Esophagus muscularis mucosa (tissue), 4 donors: ENCODE measurements at regions not wholly inside any gene's neighbourhood (a gene's known extent, or its start where the extent isn't known, plus 50 kb on each side); places are given as distances from the start of the nearest gene placed in this dataset.

Source experiments
- DNase-seq: peaks from one replicate; pipeline ENCODE4 v3.0.0-alpha.2; 2017; ENCODE audit errors: extremely low spot score
- H3K27ac ChIP-seq, 4 donors: fragments of 200-600 bp; sonication (generic); replicated peaks in 1 of 4; 1 replicate in 3 of 4; 2 replicates in 1 of 4; pipeline ENCODE4 v1.5.1; 2016 to 2019; ENCODE audit warnings: mild to moderate bottlenecking in 1 of 4
- H3K27me3 ChIP-seq, 4 donors: fragments of 200-600 bp; sonication (generic); one replicate each; pipeline versions ENCODE4 v1.5.1 to v1.6.0; 2016 to 2019
- H3K36me3 ChIP-seq, 4 donors: fragments of 200-600 bp; sonication (generic); one replicate each; pipeline ENCODE4 v1.5.1; 2016 to 2019
- H3K4me1 ChIP-seq, 4 donors: fragments of 200-600 bp; sonication (generic); one replicate each; pipeline ENCODE4 v1.5.1; 2016 to 2019
- H3K4me3 ChIP-seq, 4 donors: fragments of 200-600 bp; sonication (generic); 1 replicate in 2 of 4; 2 replicates in 2 of 4; pipeline ENCODE4 v1.5.1; 2016 to 2019; ENCODE audit warnings: mild to moderate bottlenecking in 4 of 4, moderate library complexity in 1 of 4
- H3K9me3 ChIP-seq, 4 donors: fragments of 200-600 bp; sonication (generic); 1 replicate in 3 of 4; 2 replicates in 1 of 4; pipeline ENCODE4 v1.5.1; 2016 to 2019
- EP300 ChIP-seq: sonication (generic); formaldehyde crosslinking; IDR thresholded peaks from one replicate; pipeline ENCODE4 v1.6.1; 2017; ENCODE audit warnings: antibody characterized with exemption
- POLR2A ChIP-seq: fragments of 450-650 bp; IDR thresholded peaks from one replicate; pipeline ENCODE4 v1.6.1; 2017; ENCODE audit warnings: antibody characterized with exemption, moderate library complexity, mild to moderate bottlenecking, low read depth
- POLR2AphosphoS5 ChIP-seq, 2 donors: sonication (generic); formaldehyde crosslinking; IDR thresholded peaks; one replicate each; pipeline ENCODE4 v1.6.1; 2017; ENCODE audit warnings: antibody characterized with exemption in 2 of 2
- WGBS: methylation state at CpG from one replicate; pipeline ENCODE4 v1.1.5; 2018; 5-methylcytosine and 5-hydroxymethylcytosine counted together
- intact Hi-C: fragments of 100-400 bp; cut with DNase I; formaldehyde crosslinking; loops from one replicate; pipeline ENCODE4 v1.15.1; 2023
- TF ChIP-seq, protein P1 (sequence below), 3 experiments: fragments of 200-600 bp in 2 of 3; fragments of 450-650 bp in 1 of 3; sonication (generic) in 2 of 3; IDR thresholded peaks; one replicate each; pipeline ENCODE4 v1.5.1; 2017 to 2019; ENCODE audit warnings: antibody characterized with exemption in 3 of 3, mild to moderate bottlenecking in 2 of 3, moderate library complexity in 1 of 3

DNA sequence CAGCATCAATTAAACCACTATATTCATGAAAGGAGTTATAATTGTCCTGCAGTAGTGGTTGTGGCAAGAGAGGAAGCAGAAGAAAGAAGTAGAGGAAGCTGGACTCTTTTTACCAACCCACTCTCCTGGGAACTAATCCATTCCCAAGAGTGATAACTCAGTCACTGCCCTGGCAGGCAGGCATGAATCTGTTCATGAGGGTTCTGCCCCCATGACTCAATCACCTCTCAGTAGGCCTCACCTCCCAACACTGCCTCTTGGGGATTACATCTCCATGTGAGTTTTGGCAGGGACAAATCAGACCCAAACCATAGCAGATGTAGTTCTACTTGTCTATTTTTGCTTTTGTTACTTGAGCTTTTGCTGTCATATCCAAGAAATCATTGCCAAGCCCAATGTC is 232.7 kb upstream of the MAP2 start:
- Histone ChIP-seq H3K27me3 (no peaks in the 10 kb centered on the region), H3K36me3 (no peaks in the 10 kb centered on the region), H3K27ac (no peak overlapping the region), H3K4me3 (no peak overlapping the region), H3K4me1 (no peaks in the 10 kb centered on the region), H3K9me3 (no peaks in the 10 kb centered on the region)
- no peak for DNase-seq
- TF ChIP-seq POLR2AphosphoS5 (IDR thresholded peaks at IDR 0.05) (no peak), POLR2A (no peak), EP300 (no peak)
- TF ChIP-seq, protein P1, sequence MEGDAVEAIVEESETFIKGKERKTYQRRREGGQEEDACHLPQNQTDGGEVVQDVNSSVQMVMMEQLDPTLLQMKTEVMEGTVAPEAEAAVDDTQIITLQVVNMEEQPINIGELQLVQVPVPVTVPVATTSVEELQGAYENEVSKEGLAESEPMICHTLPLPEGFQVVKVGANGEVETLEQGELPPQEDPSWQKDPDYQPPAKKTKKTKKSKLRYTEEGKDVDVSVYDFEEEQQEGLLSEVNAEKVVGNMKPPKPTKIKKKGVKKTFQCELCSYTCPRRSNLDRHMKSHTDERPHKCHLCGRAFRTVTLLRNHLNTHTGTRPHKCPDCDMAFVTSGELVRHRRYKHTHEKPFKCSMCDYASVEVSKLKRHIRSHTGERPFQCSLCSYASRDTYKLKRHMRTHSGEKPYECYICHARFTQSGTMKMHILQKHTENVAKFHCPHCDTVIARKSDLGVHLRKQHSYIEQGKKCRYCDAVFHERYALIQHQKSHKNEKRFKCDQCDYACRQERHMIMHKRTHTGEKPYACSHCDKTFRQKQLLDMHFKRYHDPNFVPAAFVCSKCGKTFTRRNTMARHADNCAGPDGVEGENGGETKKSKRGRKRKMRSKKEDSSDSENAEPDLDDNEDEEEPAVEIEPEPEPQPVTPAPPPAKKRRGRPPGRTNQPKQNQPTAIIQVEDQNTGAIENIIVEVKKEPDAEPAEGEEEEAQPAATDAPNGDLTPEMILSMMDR (IDR thresholded peaks at IDR 0.05), result no peak
- intact Hi-C loops, result no loop called here

DNA sequence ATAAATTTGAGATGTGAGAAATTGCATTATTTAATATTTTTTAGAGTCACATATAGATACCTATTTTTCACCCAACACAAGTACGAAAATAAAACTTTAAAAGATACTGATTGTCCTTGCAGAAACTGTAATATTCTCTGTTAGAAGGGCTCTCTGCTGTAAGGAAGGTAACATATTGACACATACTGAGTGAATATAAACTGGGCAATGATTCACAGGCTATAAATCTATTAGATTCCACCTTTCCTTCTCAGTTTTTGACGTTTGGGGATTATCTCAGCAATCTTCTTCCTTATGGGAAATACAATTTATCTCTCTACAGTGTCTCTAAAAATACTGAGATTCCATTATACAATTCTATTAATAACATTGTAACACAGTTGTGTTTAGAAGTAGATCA is 229.1 kb upstream of the MAP2 start:
- H3K27me3 ChIP-seq, result no peaks in the 10 kb centered on the region
- WGBS, result 66% methylated on average over 2 of the region's 2 CpGs
- TF ChIP-seq EP300 (no peak), POLR2A (no peak), POLR2AphosphoS5 (IDR thresholded peaks at IDR 0.05) (no peak)
- TF ChIP-seq, protein P1 (IDR thresholded peaks at IDR 0.05), result no peak
- H3K4me3 ChIP-seq, result no peak overlapping the region
- no peaks in the 10 kb centered on the region for H3K36me3 ChIP-seq
- DNase-seq, result no peak
- intact Hi-C loops, result no loop called here
- H3K4me1 ChIP-seq, result no peaks in the 10 kb centered on the region
- H3K27ac ChIP-seq, result no peak overlapping the region
- H3K9me3 ChIP-seq, result no peaks in the 10 kb centered on the region

DNA sequence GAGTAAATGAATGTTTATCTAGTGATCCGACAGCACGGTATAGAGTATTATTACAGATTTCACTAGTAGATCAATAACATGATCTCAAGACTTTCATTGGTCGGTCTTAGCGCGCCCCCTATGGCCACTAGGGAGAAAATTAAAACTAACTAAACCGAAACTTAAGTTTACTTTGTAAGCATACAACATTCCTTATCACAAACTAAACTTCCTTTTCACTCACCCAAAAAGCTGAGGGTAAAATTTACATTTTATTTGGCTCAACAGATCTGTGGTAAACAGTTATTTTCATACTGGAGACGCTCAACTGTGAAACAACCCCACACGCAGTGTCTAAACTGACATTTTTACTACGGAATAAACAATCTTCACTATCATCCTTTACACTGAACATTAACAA is 215.6 kb upstream of the MAP2 start:
- Histone ChIP-seq H3K4me3 (peak overlapping the region in 1 of 4 donors; percentile 37), H3K9me3 (no peaks in the 10 kb centered on the region), H3K27me3 (no peaks in the 10 kb centered on the region), H3K4me1 (peaks cover 0 to 6% (median 0%) of the 10 kb centered on the region in 4 donors), H3K27ac (no peak overlapping the region), H3K36me3 (no peaks in the 10 kb centered on the region)
- WGBS, result 40% methylated on average over 9 of the region's 9 CpGs
- TF ChIP-seq, protein P1 (IDR thresholded peaks at IDR 0.05), result peak; percentile 13 to 33 (median 17)
- no peak for TF ChIP-seq POLR2AphosphoS5 (IDR thresholded peaks at IDR 0.05)
- intact Hi-C loops, result no loop called here
- DNase-seq, result no peak

DNA sequence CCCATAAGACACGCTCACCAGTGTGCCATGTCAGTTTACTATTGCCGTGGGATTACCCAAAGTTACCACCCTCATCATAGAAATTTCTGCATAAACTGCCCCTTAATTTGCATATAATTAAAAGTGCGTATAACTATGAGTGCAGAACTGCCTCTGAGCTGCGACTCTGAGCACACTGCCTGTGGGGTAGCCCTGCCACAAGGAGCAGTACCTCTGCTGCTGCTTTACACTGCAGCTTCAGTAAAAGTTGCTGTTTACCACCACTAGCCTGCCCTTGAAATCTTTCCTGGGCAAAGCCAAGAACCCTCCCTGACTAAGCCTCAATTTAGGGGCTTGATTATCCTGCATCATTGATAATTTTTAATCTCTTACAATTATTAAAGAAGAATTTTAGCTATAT is 213.9 kb upstream of the MAP2 start:
- TF ChIP-seq POLR2A, result no peak
- TF ChIP-seq, protein P1 (IDR thresholded peaks at IDR 0.05), result no peak
- intact Hi-C loops, result no loop called here
- no peaks in the 10 kb centered on the region for H3K9me3 ChIP-seq

DNA sequence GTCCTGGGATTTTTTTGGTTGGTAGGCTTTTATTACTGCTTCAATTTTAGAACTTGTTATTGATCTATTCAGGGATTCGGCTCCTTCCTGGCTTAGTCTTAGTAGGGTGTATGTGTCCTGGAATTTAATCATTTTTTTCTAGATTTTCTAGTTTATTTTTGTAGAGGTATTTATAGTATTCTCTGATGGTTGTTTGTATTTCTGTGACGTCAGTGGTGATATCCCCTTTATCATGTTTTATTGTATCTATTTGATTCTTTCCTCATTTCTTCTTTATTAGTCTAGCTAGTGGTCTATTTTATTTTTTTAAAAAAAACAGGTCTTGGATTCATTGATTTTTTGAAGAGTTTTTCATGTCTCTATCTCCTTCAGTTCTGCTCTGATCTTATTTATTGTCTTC is 193.3 kb upstream of the MAP2 start:
- 73% methylated on average over 2 of the region's 2 CpGs for WGBS
- Histone ChIP-seq H3K9me3 (no peaks in the 10 kb centered on the region), H3K36me3 (no peaks in the 10 kb centered on the region), H3K4me3 (no peak overlapping the region), H3K4me1 (no peaks in the 10 kb centered on the region), H3K27ac (no peak overlapping the region), H3K27me3 (no peaks in the 10 kb centered on the region)
- TF ChIP-seq POLR2AphosphoS5 (IDR thresholded peaks at IDR 0.05) (no peak), POLR2A (no peak), EP300 (no peak)
- TF ChIP-seq, protein P1 (IDR thresholded peaks at IDR 0.05), result no peak
- intact Hi-C loops, result no loop called here
- DNase-seq, result no peak

More for the DNA sequence above, 213.9 kb upstream of the MAP2 start:
- Histone ChIP-seq H3K27ac (no peak overlapping the region), H3K4me1 (peaks cover 0 to 6% (median 0%) of the 10 kb centered on the region in 4 donors), H3K27me3 (no peaks in the 10 kb centered on the region), H3K4me3 (no peak overlapping the region), H3K36me3 (no peaks in the 10 kb centered on the region)
- no peak for DNase-seq
- WGBS, result 83% methylated on average over 4 of the region's 4 CpGs
